Activated CD4-positive, alpha-beta T cell treated with anti-CD3 and anti-CD28 coated beads, Interleukin-2, amount 50 U/mL, for 4 hours (primary cell): ENCODE measurements at regions not wholly inside any gene's neighbourhood (a gene's known extent, or its start where the extent isn't known, plus 50 kb on each side); places are given as distances from the start of the nearest gene placed in this dataset.

ENCODE experiments used
- DNase-seq, 2 experiments: peaks; one replicate each; pipeline ENCODE4 v3.0.0-alpha.2; 2020

DNA sequence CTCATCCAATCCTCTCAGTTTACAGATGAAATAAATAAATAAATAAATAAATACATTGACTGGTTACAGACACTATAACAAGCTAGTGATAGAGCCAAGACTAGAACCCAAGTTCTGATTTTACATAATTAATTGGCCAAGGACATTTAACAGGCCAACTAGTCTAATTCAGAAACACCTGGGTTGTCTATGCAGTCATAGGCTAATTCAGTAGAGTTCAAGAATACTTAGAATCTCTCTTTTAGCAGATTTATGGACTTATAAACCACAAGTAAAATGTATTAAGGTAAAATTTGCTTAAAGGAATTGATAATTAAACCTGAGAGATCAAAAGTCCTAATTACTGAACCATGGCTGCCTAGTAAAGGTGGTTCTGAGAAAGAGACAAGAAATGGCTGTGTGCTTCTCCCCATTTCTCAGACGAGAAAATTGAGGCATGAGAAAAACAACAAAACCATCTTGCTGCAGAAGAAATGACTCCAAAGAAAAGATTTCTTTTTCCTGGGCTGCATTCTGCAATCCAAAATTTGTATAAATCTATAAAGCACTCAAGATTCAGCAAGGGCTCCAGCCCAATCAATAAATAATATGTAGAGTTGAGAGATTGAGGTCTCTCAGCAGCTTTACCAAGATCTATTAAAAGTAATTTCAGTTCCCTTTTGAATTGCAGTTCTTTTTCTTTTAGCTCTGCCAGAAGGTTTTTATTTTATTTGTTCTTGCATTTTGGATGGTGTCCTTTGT lies 98.3 kb downstream of the DUSP10 start:
- DNase-seq, result no peak

DNA sequence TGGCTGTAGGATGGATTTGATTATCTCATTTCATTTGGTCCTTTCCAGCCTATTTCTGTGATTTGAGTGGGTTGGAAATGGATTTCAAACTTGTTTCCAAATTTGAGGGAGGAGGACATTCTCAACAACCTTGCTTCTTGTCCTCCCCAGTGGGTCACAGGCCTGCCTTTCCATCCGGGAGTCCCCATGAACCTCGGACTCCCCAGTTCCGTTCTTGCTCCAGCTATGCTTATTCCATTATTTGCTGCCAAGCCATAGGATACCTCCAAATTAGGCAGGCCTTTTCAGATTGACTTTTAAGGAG lies 97.8 kb downstream of the DUSP10 start:
- no peak for DNase-seq

DNA sequence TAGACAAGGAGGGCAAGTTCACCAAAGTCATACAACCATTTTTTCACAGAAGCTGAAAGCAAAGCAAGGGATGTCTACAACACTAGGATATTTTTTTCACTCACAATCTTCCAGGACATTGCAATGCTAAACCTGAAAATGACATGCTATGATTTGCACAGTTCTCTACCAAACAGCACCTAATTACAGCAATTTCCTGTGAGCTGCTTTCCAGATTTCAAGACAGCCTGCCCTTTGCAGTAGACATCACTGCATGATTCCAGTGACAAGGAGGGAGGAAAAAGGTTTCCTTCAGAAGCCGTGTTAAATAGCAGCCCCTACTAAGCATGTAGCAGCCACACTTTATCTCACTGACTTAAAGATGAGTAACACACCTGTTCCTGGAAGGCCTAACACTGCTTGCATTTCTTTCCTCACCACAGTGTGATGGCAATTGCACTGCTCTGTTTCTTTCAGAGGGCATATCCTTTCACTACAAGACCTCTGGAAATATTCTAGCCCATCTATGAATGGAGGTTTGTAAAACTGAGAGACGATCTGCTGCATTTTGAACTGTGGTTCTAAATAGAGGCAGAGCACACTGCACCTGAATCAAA lies 97.1 kb downstream of the DUSP10 start:
- no peak for DNase-seq

DNA sequence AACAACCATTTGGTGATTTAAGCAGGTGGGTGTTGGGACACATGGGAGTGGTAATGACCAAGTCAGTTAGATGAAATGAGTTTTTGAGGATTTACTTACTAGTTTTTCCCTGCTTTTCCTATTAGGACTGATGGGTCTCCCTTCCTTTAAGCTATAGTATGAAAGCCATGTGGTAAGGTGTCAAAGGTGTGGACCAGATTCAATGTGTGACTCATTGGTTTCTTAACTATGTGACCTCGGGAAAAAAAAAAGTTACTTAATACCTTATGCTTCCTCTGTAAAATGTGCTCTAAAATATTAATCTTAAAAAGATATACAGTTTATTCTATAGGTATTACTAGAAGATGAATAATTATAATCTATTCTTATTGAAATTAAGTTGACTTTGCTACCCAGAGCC lies 93.7 kb downstream of the DUSP10 start:
- no peak for DNase-seq
